T-helper 2 cell treated with Interferon-gamma antibody and Interleukin-4, amounts not matched to agents 5 μg/mL and 100 μg/mL, for 36 hours (primary cell): ENCODE measurements at regions not wholly inside any gene's neighbourhood (a gene's known extent, or its start where the extent isn't known, plus 50 kb on each side); places are given as distances from the start of the nearest gene placed in this dataset.

Source experiments
- DNase-seq: peaks from one replicate; pipeline ENCODE4 v3.0.0; 2021; ENCODE audit warnings: low spot score
- H3K27ac Mint-ChIP-seq: one replicate; pipeline ENCODE4 v1.8.0; 2021; ENCODE audit warnings: mild to moderate bottlenecking, mixed read lengths
- H3K27me3 Mint-ChIP-seq: one replicate; pipeline ENCODE4 v1.8.0; 2021; ENCODE audit warnings: low read depth, mixed read lengths
- H3K36me3 Mint-ChIP-seq: one replicate; pipeline ENCODE4 v1.8.0; 2021; ENCODE audit warnings: low read depth, mixed read lengths
- H3K4me1 Mint-ChIP-seq: one replicate; pipeline ENCODE4 v1.8.0; 2021; ENCODE audit warnings: low read depth, mixed read lengths
- H3K4me3 Mint-ChIP-seq: one replicate; pipeline ENCODE4 v1.8.0; 2022; ENCODE audit warnings: mild to moderate bottlenecking, moderate library complexity, mixed read lengths
- H3K9me3 Mint-ChIP-seq: one replicate; pipeline ENCODE4 v1.8.0; 2021; ENCODE audit warnings: mixed read lengths

GRCh38 chrX:131778269-131779218 is 234.7 kb downstream of the OR13H1 start:
- H3K27ac Mint-ChIP-seq = no peak overlapping the region
- no peaks in the 10 kb centered on the region for H3K4me1 Mint-ChIP-seq
- H3K27me3 Mint-ChIP-seq = no peaks in the 10 kb centered on the region
- no peaks in the 10 kb centered on the region for H3K9me3 Mint-ChIP-seq
- DNase-seq = no peak
- no peak overlapping the region for H3K4me3 Mint-ChIP-seq
- H3K36me3 Mint-ChIP-seq = peaks cover 6% of the 10 kb centered on the region

GRCh38 chrX:131779306-131779705 is 235.4 kb downstream of the OR13H1 start:
- no peaks in the 10 kb centered on the region for H3K9me3 Mint-ChIP-seq
- H3K36me3 Mint-ChIP-seq = peaks cover 7% of the 10 kb centered on the region
- no peak overlapping the region for H3K4me3 Mint-ChIP-seq
- no peaks in the 10 kb centered on the region for H3K27me3 Mint-ChIP-seq
- no peak for DNase-seq
- H3K27ac Mint-ChIP-seq = no peak overlapping the region
- H3K4me1 Mint-ChIP-seq = no peaks in the 10 kb centered on the region

GRCh38 chrX:131779741-131780140 is 235.9 kb downstream of the OR13H1 start:
- no peak overlapping the region for H3K4me3 Mint-ChIP-seq
- no peak for DNase-seq
- no peaks in the 10 kb centered on the region for H3K9me3 Mint-ChIP-seq
- no peaks in the 10 kb centered on the region for H3K27me3 Mint-ChIP-seq
- no peak overlapping the region for H3K27ac Mint-ChIP-seq
- H3K4me1 Mint-ChIP-seq = no peaks in the 10 kb centered on the region
- H3K36me3 Mint-ChIP-seq = peaks cover 8% of the 10 kb centered on the region

- H3K27ac Mint-ChIP-seq = no peak overlapping the region
- no peak overlapping the region for H3K4me3 Mint-ChIP-seq
- no peak for DNase-seq
- no peaks in the 10 kb centered on the region for H3K27me3 Mint-ChIP-seq
- H3K36me3 Mint-ChIP-seq = peaks cover 8% of the 10 kb centered on the region
- H3K9me3 Mint-ChIP-seq = no peaks in the 10 kb centered on the region
- no peaks in the 10 kb centered on the region for H3K4me1 Mint-ChIP-seq
Measured at GRCh38 chrX:131782646-131783045, 238.8 kb downstream of the OR13H1 start.

- no peak for DNase-seq
- Mint-ChIP-seq H3K27ac (no peak overlapping the region), H3K36me3 (peaks cover 8% of the 10 kb centered on the region), H3K4me3 (no peak overlapping the region), H3K27me3 (no peaks in the 10 kb centered on the region), H3K4me1 (no peaks in the 10 kb centered on the region), H3K9me3 (no peaks in the 10 kb centered on the region)
Measured at GRCh38 chrX:131783555-131784308, 239.4 kb upstream of the STK26 start.

- no peaks in the 10 kb centered on the region for H3K27me3 Mint-ChIP-seq
- H3K4me1 Mint-ChIP-seq = no peaks in the 10 kb centered on the region
- H3K27ac Mint-ChIP-seq = no peak overlapping the region
- H3K9me3 Mint-ChIP-seq = no peaks in the 10 kb centered on the region
- H3K36me3 Mint-ChIP-seq = peaks cover 23% of the 10 kb centered on the region
- H3K4me3 Mint-ChIP-seq = no peak overlapping the region
- DNase-seq = no peak
Measured at GRCh38 chrX:131789664-131790063, 233.4 kb upstream of the STK26 start.

GRCh38 chrX:131791608-131792355 is 231.3 kb upstream of the STK26 start:
- H3K4me1 Mint-ChIP-seq = no peaks in the 10 kb centered on the region
- H3K27me3 Mint-ChIP-seq = no peaks in the 10 kb centered on the region
- H3K36me3 Mint-ChIP-seq = peaks cover 23% of the 10 kb centered on the region
- H3K27ac Mint-ChIP-seq = no peak overlapping the region
- no peak overlapping the region for H3K4me3 Mint-ChIP-seq
- no peak for DNase-seq
- H3K9me3 Mint-ChIP-seq = no peaks in the 10 kb centered on the region

GRCh38 chrX:131792356-131792749 is 230.7 kb upstream of the STK26 start:
- Mint-ChIP-seq H3K9me3 (no peaks in the 10 kb centered on the region), H3K27ac (no peak overlapping the region), H3K4me1 (no peaks in the 10 kb centered on the region), H3K4me3 (no peak overlapping the region), H3K27me3 (no peaks in the 10 kb centered on the region), H3K36me3 (peaks cover 23% of the 10 kb centered on the region)
- DNase-seq = no peak

GRCh38 chrX:131792789-131793462 is 230.2 kb upstream of the STK26 start:
- Mint-ChIP-seq H3K36me3 (peaks cover 23% of the 10 kb centered on the region), H3K4me1 (no peaks in the 10 kb centered on the region), H3K4me3 (no peak overlapping the region), H3K27me3 (no peaks in the 10 kb centered on the region), H3K9me3 (no peaks in the 10 kb centered on the region), H3K27ac (no peak overlapping the region)
- no peak for DNase-seq

GRCh38 chrX:131795442-131796229 is 227.5 kb upstream of the STK26 start:
- H3K9me3 Mint-ChIP-seq = no peaks in the 10 kb centered on the region
- H3K4me3 Mint-ChIP-seq = no peak overlapping the region
- no peaks in the 10 kb centered on the region for H3K4me1 Mint-ChIP-seq

GRCh38 chrX:131801066-131801465 is 222.0 kb upstream of the STK26 start:
- Mint-ChIP-seq H3K4me3 (no peak overlapping the region), H3K27ac (no peak overlapping the region), H3K4me1 (no peaks in the 10 kb centered on the region), H3K36me3 (peaks cover 3% of the 10 kb centered on the region), H3K9me3 (no peaks in the 10 kb centered on the region), H3K27me3 (no peaks in the 10 kb centered on the region)
- DNase-seq = no peak

More at GRCh38 chrX:131795442-131796229, 227.5 kb upstream of the STK26 start:
- Mint-ChIP-seq H3K27ac (no peak overlapping the region), H3K27me3 (no peaks in the 10 kb centered on the region), H3K36me3 (peaks cover 21% of the 10 kb centered on the region)
- DNase-seq = no peak

- Mint-ChIP-seq H3K27ac (no peak overlapping the region), H3K9me3 (no peaks in the 10 kb centered on the region), H3K4me1 (no peaks in the 10 kb centered on the region), H3K27me3 (no peaks in the 10 kb centered on the region), H3K4me3 (no peak overlapping the region), H3K36me3 (peaks cover 3% of the 10 kb centered on the region)
- no peak for DNase-seq
Measured at GRCh38 chrX:131801911-131802310, 221.2 kb upstream of the STK26 start.
